ENCODE measurements at regions not wholly inside any gene's neighbourhood (a gene's known extent, or its start where the extent isn't known, plus 50 kb on each side); places are given as distances from the start of the nearest gene placed in this dataset.

- H2AFZ ChIP-seq (replicated peaks) = no peak overlapping the region
- H3F3A ChIP-seq (ENCODE audit: low read depth) = no peaks in the 10 kb centered on the region
- no peaks in the 10 kb centered on the region for H3K36me3 Mint-ChIP-seq
- H3K36me3 ChIP-seq = no peaks in the 10 kb centered on the region
- no peaks in the 10 kb centered on the region for H4K20me1 ChIP-seq (ENCODE audit: low read depth)
- no peaks in the 10 kb centered on the region for H3K4me1 ChIP-seq
- DNase-seq (ENCODE audit: low spot score) = no peak
- no peak overlapping the region for H3K4me3 Mint-ChIP-seq
- H3K4me2 ChIP-seq = no peak overlapping the region
- H3K4me3 ChIP-seq = no peak overlapping the region
- H3K9me3 ChIP-seq (ENCODE audit: low read depth) = no peaks in the 10 kb centered on the region
- H3K27me3 ChIP-seq = no peaks in the 10 kb centered on the region
- H3K4me1 Mint-ChIP-seq = no peaks in the 10 kb centered on the region
- no peaks in the 10 kb centered on the region for H3K79me2 ChIP-seq (ENCODE audit: low read depth)
- H3K9me3 Mint-ChIP-seq = peaks cover 9% of the 10 kb centered on the region
- H3K9ac ChIP-seq = no peak overlapping the region
- no peak overlapping the region for H3K27ac Mint-ChIP-seq
- H3K27me3 Mint-ChIP-seq (ENCODE audit: insufficient read depth, low read depth) = peaks cover 2% of the 10 kb centered on the region
- TF ChIP-seq EZH2phosphoT487 (IDR thresholded peaks at IDR 0.05) (no peak), EZH2 (IDR thresholded peaks at IDR 0.05) (no peak), CTCF (IDR thresholded peaks at IDR 0.05) (no peak)
- no peak overlapping the region for H3K27ac ChIP-seq
These were observed 382.9 kb downstream of the OTOL1 start for GRCh38 chr3:161879470-161879869.

DNA sequence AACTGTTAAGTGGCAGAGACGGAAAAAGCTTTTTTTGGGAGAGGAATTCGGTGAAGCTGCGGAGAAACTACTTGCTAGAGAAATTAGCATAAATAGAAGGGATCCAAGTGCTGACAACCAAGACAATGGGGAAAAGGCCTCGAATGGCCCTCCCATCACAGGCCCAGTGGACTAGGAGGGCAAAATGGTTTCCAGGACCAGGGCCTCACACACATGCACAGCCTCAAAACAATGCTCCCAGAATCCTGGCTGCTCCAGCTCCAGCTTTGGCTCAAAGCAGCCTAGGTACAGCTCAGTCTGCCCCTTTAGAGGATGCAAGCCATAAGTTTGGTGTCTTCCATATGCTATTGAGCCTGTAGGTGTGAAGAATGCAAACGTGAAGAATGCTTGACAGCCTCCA is 388.2 kb downstream of the OTOL1 start:
- Histone ChIP-seq H3K4me1 (no peaks in the 10 kb centered on the region), H3K9ac (no peak overlapping the region), H3K4me2 (no peak overlapping the region), H3K27ac (no peak overlapping the region), H3F3A (ENCODE audit: low read depth) (no peaks in the 10 kb centered on the region), H3K27me3 (no peaks in the 10 kb centered on the region), H3K79me2 (ENCODE audit: low read depth) (no peaks in the 10 kb centered on the region), H4K20me1 (ENCODE audit: low read depth) (no peaks in the 10 kb centered on the region), H2AFZ (replicated peaks) (no peak overlapping the region), H3K4me3 (no peak overlapping the region), H3K9me3 (ENCODE audit: low read depth) (no peaks in the 10 kb centered on the region), H3K36me3 (no peaks in the 10 kb centered on the region)
- TF ChIP-seq EZH2 (IDR thresholded peaks at IDR 0.05) = no peak
- TF ChIP-seq EZH2phosphoT487 (IDR thresholded peaks at IDR 0.05) = no peak
- TF ChIP-seq CTCF (IDR thresholded peaks at IDR 0.05) = no peak
- no peak overlapping the region for H3K4me3 Mint-ChIP-seq
- H3K27me3 Mint-ChIP-seq (ENCODE audit: insufficient read depth, low read depth) = peaks cover 2% of the 10 kb centered on the region
- H3K27ac Mint-ChIP-seq = no peak overlapping the region
- DNase-seq (ENCODE audit: low spot score) = no peak
- H3K9me3 Mint-ChIP-seq = peaks cover 15% of the 10 kb centered on the region
- H3K36me3 Mint-ChIP-seq = no peaks in the 10 kb centered on the region
- no peaks in the 10 kb centered on the region for H3K4me1 Mint-ChIP-seq

DNA sequence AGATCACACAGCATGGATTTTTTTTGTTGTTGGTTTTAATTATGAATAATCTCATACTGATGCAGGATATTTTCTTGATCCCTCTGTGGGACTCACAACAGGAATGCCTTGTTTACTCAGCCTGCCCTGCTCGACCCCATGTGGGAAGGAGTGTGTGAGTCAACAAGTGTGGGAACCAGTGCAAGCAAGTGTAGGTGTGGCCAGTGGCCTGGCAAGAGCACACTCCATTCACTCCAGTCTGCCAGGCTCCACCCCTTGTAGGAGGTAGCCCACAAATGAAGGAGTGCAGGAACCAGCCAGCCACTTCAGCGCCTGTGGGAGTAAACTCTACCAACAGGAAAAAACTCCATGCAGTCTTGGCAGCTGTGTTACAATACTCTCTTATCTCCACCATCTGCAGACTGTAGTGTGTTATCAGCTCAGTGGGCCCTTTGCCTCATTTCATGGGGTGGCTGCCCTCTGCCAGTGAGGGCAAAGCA is 393.6 kb downstream of the OTOL1 start:
- Histone ChIP-seq H3K27ac (no peak overlapping the region), H3F3A (ENCODE audit: low read depth) (no peaks in the 10 kb centered on the region), H2AFZ (replicated peaks) (no peak overlapping the region), H3K36me3 (no peaks in the 10 kb centered on the region), H3K4me3 (no peak overlapping the region), H3K9ac (no peak overlapping the region), H3K4me1 (no peaks in the 10 kb centered on the region), H3K9me3 (ENCODE audit: low read depth) (no peaks in the 10 kb centered on the region), H3K4me2 (no peak overlapping the region), H3K79me2 (ENCODE audit: low read depth) (no peaks in the 10 kb centered on the region), H4K20me1 (ENCODE audit: low read depth) (no peaks in the 10 kb centered on the region), H3K27me3 (no peaks in the 10 kb centered on the region)
- H3K27ac Mint-ChIP-seq = no peak overlapping the region
- H3K27me3 Mint-ChIP-seq (ENCODE audit: insufficient read depth, low read depth) = no peaks in the 10 kb centered on the region
- no peak overlapping the region for H3K4me3 Mint-ChIP-seq
- TF ChIP-seq EZH2 (IDR thresholded peaks at IDR 0.05) (no peak), CTCF (IDR thresholded peaks at IDR 0.05) (no peak), EZH2phosphoT487 (IDR thresholded peaks at IDR 0.05) (no peak)
- no peaks in the 10 kb centered on the region for H3K4me1 Mint-ChIP-seq
- H3K36me3 Mint-ChIP-seq = no peaks in the 10 kb centered on the region
- DNase-seq (ENCODE audit: low spot score) = no peak
- peaks cover 15% of the 10 kb centered on the region for H3K9me3 Mint-ChIP-seq
